ENCODE measurements at regions not wholly inside any gene's neighbourhood (a gene's known extent, or its start where the extent isn't known, plus 50 kb on each side); places are given as distances from the start of the nearest gene placed in this dataset.
A peak's percentile ranks its signal among the peaks of the same experiment; 100 is the strongest.
"Not testable (repeated sequence)": the region's sequence is repeated elsewhere in the genome, so short reads cannot be mapped to it uniquely, and the experiment has no call there.

- no peak for DNase-seq
These were observed 139.3 kb upstream of the ALDH1B1 start for GRCh38 chr9:38253200-38253599.

- DNase-seq: no peak
These were observed 141.3 kb upstream of the ALDH1B1 start for GRCh38 chr9:38251036-38251860.

GRCh38 chr9:38250279-38251035 lies 142.0 kb upstream of the ALDH1B1 start:
- DNase-seq: no peak

GRCh38 chr9:38249587-38250210 lies 142.8 kb upstream of the ALDH1B1 start:
- no peak for DNase-seq

DNA sequence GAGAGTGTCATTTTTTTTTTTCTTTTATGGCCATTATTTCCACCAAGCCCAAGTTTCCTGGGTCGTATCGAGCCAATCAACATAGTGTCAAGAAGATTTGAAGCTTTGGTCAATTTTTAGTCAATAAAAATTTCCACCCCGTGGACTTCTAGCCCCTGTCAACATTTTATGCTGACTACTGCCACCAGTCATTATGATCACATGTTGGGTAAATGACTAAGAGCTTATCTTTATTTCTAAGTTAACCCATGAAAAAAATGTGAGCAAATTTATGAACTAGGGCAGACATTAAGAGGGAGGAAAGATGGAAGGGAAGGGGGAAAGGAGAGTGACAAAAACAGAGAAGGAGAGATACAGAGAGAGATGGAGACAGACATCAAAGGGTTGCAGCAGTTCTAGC lies 143.5 kb upstream of the ALDH1B1 start:
- no peak for DNase-seq

DNA sequence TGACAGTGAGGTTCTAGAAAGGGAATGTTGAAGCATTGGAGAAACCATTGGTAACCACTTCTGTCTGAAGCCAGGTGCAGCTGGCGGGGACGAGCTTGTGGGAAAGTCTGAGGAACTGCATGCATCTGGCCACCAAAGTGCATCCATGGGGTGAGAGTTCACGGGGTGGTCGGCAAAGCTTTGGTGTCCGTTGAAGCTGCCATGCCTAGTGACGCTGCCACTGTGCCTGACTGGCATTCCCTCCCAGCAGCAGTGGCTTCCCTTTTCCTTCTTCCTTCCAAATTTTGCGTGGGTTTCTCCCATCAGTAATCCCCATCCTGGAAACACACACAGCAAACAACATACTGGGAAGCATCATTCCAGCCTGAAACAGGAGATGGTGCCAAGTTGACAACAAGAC lies 145.7 kb upstream of the ALDH1B1 start:
- DNase-seq: no peak

DNA sequence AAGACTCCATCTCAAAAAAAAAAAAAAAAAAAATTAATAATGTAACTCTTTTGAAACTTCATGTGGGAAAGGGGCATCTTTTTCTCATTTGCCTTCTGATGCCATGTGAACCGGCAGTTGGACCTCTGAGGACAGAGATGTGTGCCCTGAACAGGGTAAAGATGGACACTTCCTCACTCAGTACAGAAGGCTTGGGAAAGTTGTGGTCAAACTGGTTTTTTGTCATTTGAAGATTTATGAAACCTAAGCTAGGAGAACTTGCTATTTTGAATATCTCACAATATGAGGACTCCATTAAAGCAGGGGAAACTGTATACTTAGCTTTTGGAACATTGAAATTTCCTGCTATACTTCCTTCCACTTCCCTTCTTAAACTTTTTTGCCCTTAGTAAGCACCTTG lies 147.5 kb upstream of the ALDH1B1 start:
- DNase-seq: no peak

GRCh38 chr9:38243993-38244392 lies 148.5 kb upstream of the ALDH1B1 start:
- DNase-seq: no peak

- not testable (repeated sequence) for DNase-seq
These were observed 150.4 kb upstream of the ALDH1B1 start for GRCh38 chr9:38242151-38242550.

- DNase-seq: no peak
These were observed 152.5 kb upstream of the ALDH1B1 start for GRCh38 chr9:38240051-38240450.

DNA sequence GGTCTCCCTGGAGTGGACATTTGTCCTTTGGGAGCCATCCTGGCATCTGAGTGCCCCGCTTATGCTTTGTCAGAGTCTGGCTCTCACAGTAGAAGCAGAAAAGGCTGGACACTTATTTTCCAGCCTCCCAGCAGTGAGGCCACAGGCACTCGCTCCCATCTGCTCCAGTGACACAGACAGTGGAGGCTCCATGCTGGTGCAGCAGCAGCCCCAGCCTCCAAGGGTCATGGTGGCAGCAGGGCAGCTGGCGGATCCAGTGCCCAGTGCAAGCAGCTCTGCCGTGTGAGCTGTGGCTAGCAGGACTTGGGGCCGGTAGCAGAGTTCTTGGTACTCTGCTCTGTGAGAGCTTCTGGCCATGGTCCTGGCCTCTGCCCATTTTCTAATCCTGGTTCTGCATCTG lies 157.3 kb upstream of the ALDH1B1 start:
- DNase-seq: no peak

DNA sequence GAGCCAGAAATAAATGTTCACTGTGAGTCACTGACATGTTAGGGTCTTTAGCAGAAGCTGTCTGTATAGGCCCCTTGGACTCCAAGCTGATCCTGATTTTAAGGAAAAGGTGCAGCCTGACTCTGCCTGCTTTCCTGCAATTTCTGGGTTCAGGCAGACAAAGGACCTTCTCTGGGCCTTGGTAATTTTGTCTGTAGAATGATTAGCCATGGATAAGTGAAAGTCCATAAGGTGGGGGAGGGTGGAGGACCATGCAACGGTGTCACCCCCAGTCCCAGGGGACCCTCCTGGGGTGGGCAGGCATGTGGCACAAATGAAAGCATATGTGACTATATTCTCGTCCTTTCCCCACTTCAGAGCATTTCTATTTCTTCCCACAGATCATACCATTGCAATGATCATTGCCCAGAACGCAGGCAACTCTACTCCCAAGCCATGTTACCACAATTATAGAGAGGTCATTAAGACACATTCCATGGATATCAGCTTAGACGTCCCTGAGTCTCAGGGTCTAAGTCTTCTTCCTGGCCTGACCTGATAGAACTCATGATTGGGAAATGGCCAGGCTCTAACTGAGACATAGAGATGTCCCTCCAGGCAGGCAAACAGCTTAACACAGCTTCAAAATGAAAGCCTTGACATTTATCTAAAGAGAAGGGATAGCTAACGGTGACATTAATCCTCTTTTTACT lies 157.9 kb upstream of the ALDH1B1 start:
- DNase-seq: no peak

GRCh38 chr9:38233796-38234355 lies 158.6 kb upstream of the ALDH1B1 start:
- no peak for DNase-seq

GRCh38 chr9:38233343-38233742 lies 159.2 kb upstream of the ALDH1B1 start:
- DNase-seq: no peak

DNA sequence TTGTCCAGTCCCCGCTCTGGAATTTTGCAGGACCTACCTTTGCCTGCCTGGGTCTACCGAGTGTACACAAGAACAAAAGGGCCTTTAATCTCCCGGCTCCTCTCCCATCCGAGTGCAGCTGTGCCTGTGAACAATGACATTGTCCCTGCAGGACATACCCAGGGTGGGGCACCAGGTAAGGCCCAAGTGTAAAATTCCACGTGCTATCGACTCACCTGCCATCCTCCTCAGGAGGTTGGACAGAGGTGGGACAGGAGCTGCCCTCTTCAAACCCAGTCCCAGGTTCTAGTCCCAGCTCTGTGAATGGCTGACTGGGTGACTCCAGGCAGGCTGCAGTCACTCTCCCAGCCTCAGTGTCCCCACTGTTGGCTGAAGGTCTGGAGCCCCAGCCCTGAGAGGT lies 159.6 kb upstream of the ALDH1B1 start:
- DNase-seq: no peak

- DNase-seq: no peak
These were observed 160.6 kb upstream of the SHB start for GRCh38 chr9:38229504-38230155.

DNA sequence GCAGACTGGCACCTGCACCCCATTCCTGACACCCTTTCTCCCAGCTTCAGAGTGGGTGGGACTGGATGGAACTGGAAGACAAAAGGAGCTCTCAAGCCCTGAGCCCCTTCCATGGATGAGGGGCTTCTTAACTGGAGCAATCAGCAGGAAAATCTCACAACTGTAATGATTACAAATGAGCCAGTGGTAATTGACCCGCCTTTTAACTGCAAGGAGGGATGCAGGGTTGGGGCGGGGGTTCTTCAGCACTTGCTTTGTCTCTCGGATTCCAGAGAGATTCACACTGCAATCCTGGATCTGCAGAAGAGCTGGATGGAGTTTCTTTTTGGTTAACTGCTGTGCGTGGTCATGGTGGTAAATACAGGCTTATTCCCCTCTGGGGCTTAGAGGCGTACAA lies 160.1 kb upstream of the SHB start:
- no peak for DNase-seq

GRCh38 chr9:38228331-38229103 lies 159.5 kb upstream of the SHB start:
- no peak for DNase-seq

DNA sequence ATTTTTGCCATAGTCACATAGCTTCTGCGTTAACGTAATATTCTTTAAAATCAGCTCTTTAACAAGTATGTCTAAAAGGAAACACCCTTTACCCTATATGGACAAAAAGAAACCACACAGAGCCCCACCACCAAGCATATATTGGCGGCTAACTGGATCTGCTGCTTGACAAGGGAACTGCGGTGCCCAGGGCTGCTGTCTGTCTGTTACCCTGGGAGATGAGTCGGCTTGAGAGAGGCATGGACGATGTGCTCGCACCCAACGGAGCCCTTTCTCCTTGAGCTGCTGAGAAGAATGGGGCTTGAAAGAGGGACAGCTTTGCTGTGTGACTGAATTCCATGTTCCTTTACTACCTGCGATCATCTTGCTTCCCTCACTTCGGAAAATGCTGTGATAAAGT lies 158.6 kb upstream of the SHB start:
- DNase-seq: no peak

DNA sequence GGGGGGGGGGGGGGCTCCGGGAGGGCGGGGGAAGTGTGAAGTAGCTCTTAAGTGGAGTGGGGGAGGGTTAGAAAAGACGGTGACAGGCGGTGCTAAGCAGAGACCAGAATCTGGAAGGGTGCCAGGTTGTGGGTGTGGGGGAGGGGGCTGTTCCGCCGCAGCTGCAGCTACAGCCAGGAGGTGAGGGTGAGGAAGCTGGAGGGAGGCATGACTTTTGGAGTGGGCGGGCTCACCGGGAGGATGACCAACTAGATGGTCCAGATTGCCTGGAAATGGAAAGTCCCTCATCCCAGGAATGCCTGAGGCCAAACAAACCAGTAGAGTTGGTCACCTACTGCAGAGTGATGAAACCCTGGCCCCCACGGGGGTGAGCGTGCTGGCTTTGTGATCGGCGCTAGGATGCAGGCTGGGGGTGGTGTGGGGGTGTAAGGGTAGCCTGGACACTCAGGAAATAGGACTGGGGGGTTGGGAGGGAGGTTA lies 158.1 kb upstream of the SHB start:
- peak; percentile 80 for DNase-seq

GRCh38 chr9:38226491-38226951 lies 157.5 kb upstream of the SHB start:
- no peak for DNase-seq
